Endothelial cell of umbilical vein (primary cell): ENCODE measurements at regions not wholly inside any gene's neighbourhood (a gene's known extent, or its start where the extent isn't known, plus 50 kb on each side); places are given as distances from the start of the nearest gene placed in this dataset.
A peak's percentile ranks its signal among the peaks of the same experiment; 100 is the strongest.

Experiments
- BruUV-seq: library from RNA; stranded (reverse); fragments of 400-500 nt; replicated peaks from 2 replicates; lab custom pipeline; 2021; lab: Mats Ljungman, UMichigan
- CTCF ChIA-PET: fragments of 300-600, 350-600 bp; sonication (Branson Sonifier 250); formaldehyde crosslinking; loops from one replicate; lab custom pipeline; 2021; ENCODE audit warnings: antibody characterized with exemption, inconsistent platforms; lab: Charles Lee
- POLR2A ChIA-PET: fragments of 300-600, 350-600 bp; sonication (Branson Sonifier 250); formaldehyde crosslinking; loops from one replicate; lab custom pipeline; 2021; ENCODE audit warnings: antibody characterized with exemption, inconsistent platforms; lab: Charles Lee
- DNase-seq: peaks from one replicate; pipeline ENCODE4 v3.0.0-alpha.2; 2011; ENCODE audit warnings: low read depth, low spot score
- FAIRE-seq: peaks from 2 replicates; lab custom pipeline; 2011; peaks lifted over from hg19 to GRCh38; lab: Jason Lieb, UNC
- H2AFZ ChIP-seq: 2 replicates; pipeline ENCODE4 v1.6.0; 2012; ENCODE audit warnings: low read depth, low read length, control low read depth, inconsistent platforms
- H3K27ac ChIP-seq: 2 replicates; pipeline ENCODE4 v1.5.1; 2011; ENCODE audit warnings: low read depth, mild to moderate bottlenecking, control low read depth, low read length, moderate library complexity; ENCODE audit not compliant: insufficient read depth
- H3K27me3 ChIP-seq, 2 experiments: 2 replicates each; pipeline versions ENCODE4 v1.6.0 to v1.6.1; 2011; ENCODE audit warnings: low read length in 2 of 2, mixed read lengths in 1 of 2; ENCODE audit not compliant: control insufficient read depth in 2 of 2, insufficient read depth in 2 of 2
- H3K36me3 ChIP-seq, 2 experiments: 2 replicates in 1 of 2; 3 replicates in 1 of 2; pipeline ENCODE4 v1.5.1; 2011; ENCODE audit warnings: low read length in 2 of 2, mild to moderate bottlenecking in 1 of 2, moderate library complexity in 1 of 2; ENCODE audit not compliant: control insufficient read depth in 2 of 2, insufficient read depth in 2 of 2; ENCODE audit errors: extremely low read depth in 1 of 2
- H3K4me1 ChIP-seq: 3 replicates; pipeline ENCODE4 v1.5.1; 2011; ENCODE audit warnings: mild to moderate bottlenecking, low read length; ENCODE audit not compliant: control insufficient read depth, insufficient read depth; ENCODE audit errors: extremely low read depth
- H3K4me2 ChIP-seq: 2 replicates; pipeline ENCODE4 v1.6.1; 2011; ENCODE audit warnings: low read length, control low read depth, mixed read lengths; ENCODE audit not compliant: insufficient read depth
- H3K4me3 ChIP-seq, 3 experiments: fragments of 200-600 bp in 1 of 3; sonication (generic), shearing (Covaris generic) in 1 of 3; replicated peaks in 1 of 3; 2 replicates each; pipeline ENCODE4 v1.5.1; 2011 to 2016; ENCODE audit warnings: control low read depth in 3 of 3, low read length in 3 of 3, mild to moderate bottlenecking in 2 of 3, inconsistent platforms in 1 of 3, low read depth in 1 of 3, moderate library complexity in 1 of 3; ENCODE audit not compliant: insufficient read depth in 1 of 3
- H3K79me2 ChIP-seq: 2 replicates; pipeline ENCODE4 v1.6.0; 2012; ENCODE audit warnings: low read length, inconsistent platforms; ENCODE audit not compliant: control insufficient read depth, insufficient read depth
- H3K9ac ChIP-seq: replicated peaks from 2 replicates; pipeline ENCODE3; 2011; ENCODE audit warnings: low read length, control low read depth; ENCODE audit not compliant: insufficient read depth; ENCODE audit errors: extremely low read depth
- H3K9me1 ChIP-seq: replicated peaks from 3 replicates; pipeline ENCODE4 v1.6.0; 2011; ENCODE audit warnings: mild to moderate bottlenecking, low read length; ENCODE audit not compliant: control insufficient read depth, insufficient read depth; ENCODE audit errors: extremely low read depth
- H3K9me3 ChIP-seq: replicated peaks from 2 replicates; pipeline ENCODE4 v1.5.1; 2012; ENCODE audit warnings: low read length, inconsistent platforms; ENCODE audit not compliant: control insufficient read depth, insufficient read depth
- H4K20me1 ChIP-seq: replicated peaks from 2 replicates; pipeline ENCODE3; 2011; ENCODE audit warnings: mild to moderate bottlenecking, low read length; ENCODE audit not compliant: control insufficient read depth, insufficient read depth; ENCODE audit errors: extremely low read depth
- EZH2 ChIP-seq: IDR thresholded peaks from 2 replicates; pipeline ENCODE4 v1.6.1; 2012; ENCODE audit warnings: borderline replicate concordance, low read depth, mild to moderate bottlenecking, moderate library complexity, low read length, inconsistent platforms; ENCODE audit not compliant: severe bottlenecking
- FOS ChIP-seq: IDR thresholded peaks from 2 replicates; pipeline ENCODE4 v1.6.1; 2011; ENCODE audit warnings: mild to moderate bottlenecking, low read length, moderate library complexity, borderline replicate concordance; ENCODE audit not compliant: insufficient read depth
- GATA2 ChIP-seq: IDR thresholded peaks from 2 replicates; pipeline ENCODE4 v1.7.0; 2011; ENCODE audit warnings: low read depth, mild to moderate bottlenecking, moderate library complexity, mixed read lengths, low read length; ENCODE audit not compliant: insufficient read length, insufficient read depth
- JUN ChIP-seq: IDR thresholded peaks from 2 replicates; pipeline ENCODE4 v1.6.1; 2011; ENCODE audit warnings: borderline replicate concordance, low read depth; ENCODE audit not compliant: insufficient read length, insufficient read depth
- MAX ChIP-seq: IDR thresholded peaks from 2 replicates; pipeline ENCODE4 v1.6.1; 2011; ENCODE audit not compliant: insufficient read depth, insufficient read length
- MYC ChIP-seq: IDR thresholded peaks from one replicate; pipeline ENCODE4 v1.6.1; 2011; ENCODE audit warnings: mild to moderate bottlenecking, low read depth, low read length
- POLR2A ChIP-seq: IDR thresholded peaks from 2 replicates; pipeline ENCODE4 v1.6.1; 2012; ENCODE audit warnings: low read depth, mild to moderate bottlenecking, control low read depth, low read length
- POLR2AphosphoS5 ChIP-seq: IDR thresholded peaks from 2 replicates; pipeline ENCODE4 v1.6.1; 2012; ENCODE audit warnings: low read depth, mild to moderate bottlenecking, control low read depth, low read length, moderate library complexity; ENCODE audit not compliant: insufficient read depth
- dilution Hi-C: fragments of 300-500 bp; cut with MboI; formaldehyde crosslinking; loops from one replicate; pipeline ENCODE4 v1.15.0; 2019; ENCODE audit warnings: low sequenced_read_pairs; ENCODE audit not compliant: extremely low pct_ligation_motif_present
- intact Hi-C: fragments of 100-400 bp; cut with micrococcal nuclease; formaldehyde crosslinking; loops from one replicate; pipeline ENCODE4 v1.10.0; 2022
- TF ChIP-seq, protein P1 (sequence below), 2 donors: IDR thresholded peaks; 1 replicate in 1 of 2; 2 replicates in 1 of 2; pipeline ENCODE4 v1.5.1; 2011; ENCODE audit warnings: low read length in 2 of 2, mild to moderate bottlenecking in 2 of 2, moderate library complexity in 2 of 2, control low read depth in 1 of 2, inconsistent platforms in 1 of 2, low read depth in 1 of 2; ENCODE audit not compliant: insufficient read depth in 1 of 2; ENCODE audit errors: extremely low read depth in 1 of 2

DNA sequence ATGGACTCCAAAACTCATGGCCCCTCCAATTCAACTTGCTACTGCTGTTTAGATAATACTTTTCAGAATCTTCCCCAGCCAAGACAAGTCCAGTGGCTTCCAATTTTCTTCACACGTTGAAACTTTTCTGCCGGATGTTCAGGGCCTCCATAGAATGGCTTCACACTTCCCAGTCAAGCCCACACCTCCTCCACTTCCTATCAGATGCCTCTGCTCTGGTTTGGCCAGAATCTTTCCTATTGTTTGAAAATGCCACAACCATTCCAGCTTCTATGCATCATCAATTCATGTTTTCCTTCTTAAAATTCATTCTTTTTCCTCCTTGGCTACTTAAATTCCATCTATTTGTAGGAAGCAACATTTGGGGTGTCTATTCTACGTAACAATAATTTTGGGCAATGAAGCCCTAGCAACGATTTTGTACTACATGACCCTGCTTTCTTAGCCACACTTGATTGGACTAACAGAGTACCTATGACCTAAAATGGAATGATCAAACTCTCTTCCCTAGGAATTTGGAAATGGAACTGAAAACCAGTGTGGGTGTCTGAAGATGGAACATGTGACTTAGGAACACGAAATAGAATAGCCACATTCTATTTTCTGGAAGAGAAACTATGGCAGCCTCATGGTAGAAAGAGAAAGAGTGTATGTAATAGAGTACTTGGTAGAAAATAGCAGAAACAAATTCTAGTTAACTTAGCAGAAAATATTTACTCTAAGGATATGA lies 74.1 kb upstream of the CNIH3 start:
- H3K9ac ChIP-seq: peak overlapping the region; percentile 80
- no peaks in the 10 kb centered on the region for H3K9me3 ChIP-seq
- CTCF ChIA-PET: interaction anchor here (0.8 to 2.3 kb wide), 12 partner anchors 13 to 310 kb away, joined by 3 to 15 read pairs (median 6); no protein-coding TSS in a partner anchor
- H3K4me1 ChIP-seq: peaks cover 53% of the 10 kb centered on the region
- H4K20me1 ChIP-seq: no peaks in the 10 kb centered on the region
- peak; percentile 81 for DNase-seq
- no peaks in the 10 kb centered on the region for H3K79me2 ChIP-seq
- no peaks in the 10 kb centered on the region for H3K27me3 ChIP-seq
- peak overlapping the region; percentile 55 for H3K4me2 ChIP-seq
- no peaks in the 10 kb centered on the region for H3K36me3 ChIP-seq
- TSS peak; percentile 98 for BruUV-seq
- peak overlapping the region; percentile 36 for H2AFZ ChIP-seq
- dilution Hi-C loops: no loop called here
- peak overlapping the region; percentile 100 for H3K27ac ChIP-seq
- H3K4me3 ChIP-seq: peak overlapping the region in 1 of 3 experiments; percentile 31
- POLR2A ChIA-PET: interaction anchor here (0.6 to 1.1 kb wide), 2 partner anchors 90 to 206 kb away, joined by 4 to 5 read pairs; no protein-coding TSS in a partner anchor
- TF ChIP-seq GATA2: peak; percentile 83
- TF ChIP-seq, protein P1, sequence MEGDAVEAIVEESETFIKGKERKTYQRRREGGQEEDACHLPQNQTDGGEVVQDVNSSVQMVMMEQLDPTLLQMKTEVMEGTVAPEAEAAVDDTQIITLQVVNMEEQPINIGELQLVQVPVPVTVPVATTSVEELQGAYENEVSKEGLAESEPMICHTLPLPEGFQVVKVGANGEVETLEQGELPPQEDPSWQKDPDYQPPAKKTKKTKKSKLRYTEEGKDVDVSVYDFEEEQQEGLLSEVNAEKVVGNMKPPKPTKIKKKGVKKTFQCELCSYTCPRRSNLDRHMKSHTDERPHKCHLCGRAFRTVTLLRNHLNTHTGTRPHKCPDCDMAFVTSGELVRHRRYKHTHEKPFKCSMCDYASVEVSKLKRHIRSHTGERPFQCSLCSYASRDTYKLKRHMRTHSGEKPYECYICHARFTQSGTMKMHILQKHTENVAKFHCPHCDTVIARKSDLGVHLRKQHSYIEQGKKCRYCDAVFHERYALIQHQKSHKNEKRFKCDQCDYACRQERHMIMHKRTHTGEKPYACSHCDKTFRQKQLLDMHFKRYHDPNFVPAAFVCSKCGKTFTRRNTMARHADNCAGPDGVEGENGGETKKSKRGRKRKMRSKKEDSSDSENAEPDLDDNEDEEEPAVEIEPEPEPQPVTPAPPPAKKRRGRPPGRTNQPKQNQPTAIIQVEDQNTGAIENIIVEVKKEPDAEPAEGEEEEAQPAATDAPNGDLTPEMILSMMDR (IDR thresholded peaks at IDR 0.05; ENCODE audit: extremely low read depth in 1 of 2, insufficient read depth in 1 of 2, low read depth in 1 of 2, low read length in 2 of 2): no peak
- TF ChIP-seq POLR2A: no peak
- no peak for TF ChIP-seq MYC
- peak; percentile 77 for TF ChIP-seq POLR2AphosphoS5
- TF ChIP-seq JUN: no peak
- TF ChIP-seq EZH2: no peak
- TF ChIP-seq MAX: peak; percentile 58
- TF ChIP-seq FOS: peak; percentile 82
- FAIRE-seq: peak; percentile 93
- intact Hi-C loops: loop anchor here (1.0 to 10.0 kb wide), 4 partner anchors 44 to 697 kb away; partner anchors contain the start of genes TP53BP2 and WDR26
- H3K9me1 ChIP-seq: no peaks in the 10 kb centered on the region
